ENCODE measurements at regions not wholly inside any gene's neighbourhood (a gene's known extent, or its start where the extent isn't known, plus 50 kb on each side); places are given as distances from the start of the nearest gene placed in this dataset.

- TF ChIP-seq EZH2 (IDR thresholded peaks at IDR 0.05; ENCODE audit: borderline replicate concordance, low read depth, low read length, poor library complexity, severe bottlenecking) (no peak), CTCF (conservative IDR thresholded peaks at IDR 0.05; ENCODE audit: low read depth, low read length) (no peak)
Observed at GRCh38 chr15:87649175-87649574, 607.4 kb downstream of the NTRK3 start.

All from A673 (cell line).